ENCODE measurements at regions not wholly inside any gene's neighbourhood (a gene's known extent, or its start where the extent isn't known, plus 50 kb on each side); places are given as distances from the start of the nearest gene placed in this dataset.

DNA sequence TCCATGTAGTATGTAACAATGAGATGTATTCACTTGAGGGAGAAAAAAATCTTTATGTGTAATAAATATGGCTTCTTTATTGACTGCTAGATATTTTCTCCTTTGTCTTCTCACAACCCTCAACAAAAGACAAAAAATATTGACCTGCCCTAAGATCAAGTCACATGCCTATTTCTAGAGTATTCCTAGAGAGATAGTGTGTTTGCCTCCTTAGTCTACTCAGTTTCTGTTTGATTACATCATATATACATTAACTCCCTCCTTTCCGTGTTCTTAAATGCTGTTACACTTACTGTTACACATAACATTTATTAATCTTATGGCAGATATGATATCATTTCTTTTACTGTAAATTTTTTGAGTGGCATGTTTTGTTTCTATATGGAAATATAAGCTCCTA, 281.6 kb upstream of the RGS18 start:
- TF ChIP-seq POLR2A (IDR thresholded peaks at IDR 0.05): no peak
- TF ChIP-seq, protein P1, sequence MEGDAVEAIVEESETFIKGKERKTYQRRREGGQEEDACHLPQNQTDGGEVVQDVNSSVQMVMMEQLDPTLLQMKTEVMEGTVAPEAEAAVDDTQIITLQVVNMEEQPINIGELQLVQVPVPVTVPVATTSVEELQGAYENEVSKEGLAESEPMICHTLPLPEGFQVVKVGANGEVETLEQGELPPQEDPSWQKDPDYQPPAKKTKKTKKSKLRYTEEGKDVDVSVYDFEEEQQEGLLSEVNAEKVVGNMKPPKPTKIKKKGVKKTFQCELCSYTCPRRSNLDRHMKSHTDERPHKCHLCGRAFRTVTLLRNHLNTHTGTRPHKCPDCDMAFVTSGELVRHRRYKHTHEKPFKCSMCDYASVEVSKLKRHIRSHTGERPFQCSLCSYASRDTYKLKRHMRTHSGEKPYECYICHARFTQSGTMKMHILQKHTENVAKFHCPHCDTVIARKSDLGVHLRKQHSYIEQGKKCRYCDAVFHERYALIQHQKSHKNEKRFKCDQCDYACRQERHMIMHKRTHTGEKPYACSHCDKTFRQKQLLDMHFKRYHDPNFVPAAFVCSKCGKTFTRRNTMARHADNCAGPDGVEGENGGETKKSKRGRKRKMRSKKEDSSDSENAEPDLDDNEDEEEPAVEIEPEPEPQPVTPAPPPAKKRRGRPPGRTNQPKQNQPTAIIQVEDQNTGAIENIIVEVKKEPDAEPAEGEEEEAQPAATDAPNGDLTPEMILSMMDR (IDR thresholded peaks at IDR 0.05): no peak

Measured in vagina (tissue), 2 donors.